Anterior cingulate cortex (tissue), 58 donors: ENCODE measurements at regions not wholly inside any gene's neighbourhood (a gene's known extent, or its start where the extent isn't known, plus 50 kb on each side); places are given as distances from the start of the nearest gene placed in this dataset.
A peak's percentile ranks its signal among the peaks of the same experiment; 100 is the strongest.
"Not testable (repeated sequence)": the region's sequence is repeated elsewhere in the genome, so short reads cannot be mapped to it uniquely, and the experiment has no call there.

Experiments used
- DNase-seq, 58 donors: peaks; one replicate each; lab custom pipeline; 2025; lab: John Stamatoyannopoulos, UW

DNA sequence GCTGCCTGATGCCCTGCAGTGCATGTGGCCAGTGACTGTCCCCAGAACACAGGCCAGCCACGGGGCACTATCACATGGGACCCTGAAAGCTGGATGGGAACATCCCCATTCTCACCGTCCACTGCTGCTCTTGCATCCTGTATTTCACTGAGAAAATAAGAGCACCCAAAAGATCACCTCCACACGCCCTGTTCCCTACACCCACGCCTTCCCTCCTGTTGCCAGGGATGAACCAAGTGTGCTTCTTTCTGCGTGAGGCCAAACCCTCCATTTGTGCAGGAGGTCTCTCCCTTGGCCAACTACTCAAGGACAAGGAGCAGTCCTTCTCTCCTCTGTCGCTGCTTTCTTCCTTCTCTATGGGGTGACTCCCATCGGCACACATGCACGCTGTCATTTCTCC, 118.3 kb downstream of the LRRC37A3 start:
- not testable (repeated sequence) for DNase-seq

DNA sequence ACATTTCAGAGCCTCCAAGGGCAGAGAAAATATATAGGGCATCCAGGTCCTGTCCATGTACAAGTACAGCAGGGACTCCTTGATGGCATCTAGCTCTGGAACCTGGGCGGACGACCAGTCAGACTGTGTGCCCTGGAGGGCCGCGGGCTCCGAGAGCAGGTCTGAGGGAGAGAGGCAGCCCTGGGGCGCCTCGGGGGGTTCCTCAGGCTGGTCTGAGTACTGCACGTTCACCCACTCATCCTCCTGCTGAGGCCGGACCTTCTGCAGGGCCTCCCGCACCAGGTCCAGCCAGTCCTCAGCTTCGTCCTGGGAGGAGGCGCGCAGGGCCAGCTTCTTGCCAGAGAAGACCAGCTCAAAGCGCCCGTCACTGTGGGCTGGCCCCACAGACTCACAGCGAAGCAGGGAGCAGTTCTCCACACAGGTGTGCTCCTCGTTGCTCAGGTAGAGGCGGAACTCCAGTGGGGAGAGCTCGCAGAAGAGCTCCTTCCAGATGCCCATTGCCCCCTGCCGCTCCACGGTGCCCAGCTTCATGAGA, 118.8 kb downstream of the LRRC37A3 start:
- DNase-seq = not testable (repeated sequence)

DNA sequence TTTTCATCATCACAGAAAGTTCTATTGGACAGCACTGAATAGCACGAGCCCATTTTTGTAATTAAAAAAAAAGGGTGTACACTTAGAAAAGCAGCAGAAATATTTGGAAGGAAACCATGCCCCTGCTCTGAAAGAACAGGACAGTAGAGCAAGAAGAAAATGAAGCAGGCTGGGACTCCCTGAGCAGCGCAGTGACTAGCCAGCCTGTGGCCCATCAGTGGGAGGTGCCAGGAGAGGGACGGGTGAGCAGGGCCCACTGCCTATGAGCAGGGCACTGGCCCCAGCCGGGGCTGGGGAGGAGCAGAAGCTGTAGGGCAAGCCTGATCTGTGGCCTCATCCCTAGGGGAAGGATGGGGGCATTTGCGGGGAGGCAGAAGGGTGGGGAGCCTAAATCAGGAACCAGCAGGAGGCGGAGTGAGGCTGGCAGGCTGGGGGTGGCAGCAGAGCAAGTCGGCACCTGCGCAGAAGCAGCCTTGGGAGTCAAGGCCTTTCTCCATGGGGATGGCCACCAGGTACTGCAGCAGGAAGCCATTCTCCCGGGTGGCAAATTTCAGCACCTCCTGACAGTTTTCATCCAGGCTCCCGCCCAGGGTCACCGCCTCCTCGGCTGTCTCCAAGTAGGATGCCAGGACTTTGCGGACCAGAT, 119.6 kb downstream of the LRRC37A3 start:
- peak in 1 of 58 donors; percentile 35 for DNase-seq

GRCh38 chr17:64798961-64799360, 120.3 kb downstream of the LRRC37A3 start:
- not testable (repeated sequence) for DNase-seq

- DNase-seq = not testable (repeated sequence)
These were observed 120.8 kb downstream of the LRRC37A3 start for GRCh38 chr17:64798489-64798790.

- not testable (repeated sequence) for DNase-seq
These were observed 121.4 kb downstream of the LRRC37A3 start for GRCh38 chr17:64797746-64798488.

GRCh38 chr17:64795342-64795741, 123.9 kb downstream of the LRRC37A3 start:
- not testable (repeated sequence) for DNase-seq

DNA sequence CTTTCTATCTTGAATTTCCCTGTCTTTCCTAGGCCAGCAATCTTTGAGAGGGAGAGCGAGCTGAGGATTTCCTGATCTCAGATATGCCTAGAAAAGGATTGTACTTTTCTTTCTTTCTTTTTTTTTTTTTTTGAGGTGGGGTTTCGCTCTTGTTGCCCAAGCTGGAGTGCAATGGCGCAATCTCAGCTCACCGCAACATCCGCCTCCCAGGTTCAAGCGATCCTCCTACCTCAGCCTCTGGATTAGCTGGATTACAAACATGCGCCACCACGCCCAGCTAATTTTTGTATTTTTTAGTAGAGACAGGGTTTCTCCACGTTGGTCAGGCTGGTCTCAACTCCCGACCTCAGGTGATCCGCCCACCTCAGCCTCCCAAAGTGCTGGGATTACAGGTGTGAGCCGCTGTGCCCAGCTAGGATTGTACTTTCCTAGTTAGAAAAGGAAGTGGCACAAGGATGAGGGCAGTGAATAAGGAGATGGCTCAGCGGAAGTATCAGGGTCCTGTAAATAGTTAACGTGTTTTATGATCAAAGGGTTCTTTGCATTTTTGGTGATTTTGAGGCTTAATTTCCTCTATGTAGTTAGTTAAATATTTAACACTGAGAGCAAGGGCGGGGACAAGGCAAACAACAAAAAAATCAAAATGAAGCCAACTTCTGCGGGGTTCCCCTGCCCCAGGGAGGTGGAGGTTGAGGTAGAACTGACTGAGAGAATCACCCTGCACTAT, 124.6 kb downstream of the LRRC37A3 start:
- DNase-seq = not testable (repeated sequence)

GRCh38 chr17:64794113-64794512, 125.2 kb downstream of the LRRC37A3 start:
- DNase-seq = not testable (repeated sequence)

DNA sequence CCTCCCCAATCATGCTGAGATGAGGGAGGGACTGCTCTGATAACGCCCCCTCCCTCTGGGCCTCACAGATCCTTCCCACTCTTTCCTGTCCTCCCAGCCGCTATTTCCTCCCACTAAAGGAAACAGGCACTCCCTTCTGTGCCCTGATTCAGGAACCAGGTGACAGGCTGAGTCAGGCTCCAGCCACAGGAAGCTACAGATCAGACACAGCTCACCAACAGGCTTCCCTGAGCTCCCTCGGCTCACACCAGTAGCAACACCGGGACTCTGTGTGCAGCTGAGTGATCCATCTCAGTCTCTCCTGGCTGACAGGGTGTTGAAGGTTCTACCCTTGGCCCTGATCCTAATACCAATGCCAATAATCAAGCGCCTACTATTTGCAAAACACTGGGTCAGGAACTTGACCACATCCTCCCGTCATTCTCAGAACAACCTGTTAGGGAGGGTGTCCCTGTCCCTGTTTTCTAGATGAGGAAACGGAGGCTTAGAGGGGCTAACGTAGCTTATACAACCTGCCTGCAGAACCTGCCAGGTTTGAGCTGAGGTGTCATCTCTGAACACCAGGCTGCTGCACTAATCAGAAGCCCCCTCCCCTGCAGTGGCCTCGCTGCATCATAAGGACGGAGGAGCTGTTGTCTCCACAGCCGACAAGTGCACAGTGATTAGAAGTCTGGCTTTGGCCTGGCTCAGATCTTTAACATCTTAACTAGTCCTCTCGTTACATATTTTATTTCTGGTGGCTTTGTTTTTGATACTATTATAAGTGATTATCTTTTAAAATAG, 126.3 kb downstream of the LRRC37A3 start:
- not testable (repeated sequence) for DNase-seq

GRCh38 chr17:64792276-64792675, 127.0 kb downstream of the LRRC37A3 start:
- not testable (repeated sequence) for DNase-seq

GRCh38 chr17:64791691-64792090, 127.6 kb downstream of the LRRC37A3 start:
- DNase-seq = not testable (repeated sequence)

- DNase-seq = not testable (repeated sequence)
These were observed 128.1 kb downstream of the LRRC37A3 start for GRCh38 chr17:64791226-64791625.

DNA sequence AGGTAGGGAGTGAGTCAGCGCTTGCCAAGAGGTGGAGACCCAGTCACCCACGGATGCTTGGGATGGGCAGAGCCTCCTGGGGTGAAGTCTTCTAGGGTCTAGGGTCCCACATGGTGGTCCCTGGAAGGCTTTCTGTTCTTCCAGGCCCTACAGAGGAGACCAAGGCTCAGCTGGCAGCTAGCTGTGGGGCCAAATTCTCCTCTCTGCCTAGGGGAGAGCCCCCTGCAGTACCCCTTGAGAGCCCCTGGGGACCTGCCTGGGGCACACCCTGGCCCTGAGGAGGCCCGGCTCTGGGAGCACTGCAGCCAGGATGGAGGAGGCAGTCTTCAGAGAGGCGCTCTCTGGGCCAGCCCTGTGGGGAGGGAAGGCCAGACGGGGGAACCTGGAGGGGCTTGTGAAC, 128.6 kb upstream of the SMURF2 start:
- not testable (repeated sequence) for DNase-seq

DNA sequence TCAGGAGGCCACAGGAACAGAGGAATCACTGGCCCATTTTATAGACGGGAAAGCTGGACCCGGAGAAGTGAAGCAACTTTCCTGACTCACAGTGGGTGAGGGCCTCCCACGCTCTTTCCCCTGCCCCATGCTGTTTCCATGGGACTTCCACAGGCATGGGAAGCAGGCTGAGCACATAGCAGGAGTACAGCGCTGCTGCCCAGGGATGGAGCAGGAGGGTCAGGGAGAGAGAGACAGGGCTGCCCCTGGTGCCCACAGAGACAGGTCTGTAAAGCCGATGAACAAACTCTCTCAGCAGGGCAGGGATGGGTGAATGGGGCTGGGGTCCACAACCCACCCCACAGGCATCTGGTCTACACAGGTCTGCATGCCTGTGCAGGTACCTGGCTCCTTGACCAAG, 128.1 kb upstream of the SMURF2 start:
- DNase-seq = not testable (repeated sequence)

DNA sequence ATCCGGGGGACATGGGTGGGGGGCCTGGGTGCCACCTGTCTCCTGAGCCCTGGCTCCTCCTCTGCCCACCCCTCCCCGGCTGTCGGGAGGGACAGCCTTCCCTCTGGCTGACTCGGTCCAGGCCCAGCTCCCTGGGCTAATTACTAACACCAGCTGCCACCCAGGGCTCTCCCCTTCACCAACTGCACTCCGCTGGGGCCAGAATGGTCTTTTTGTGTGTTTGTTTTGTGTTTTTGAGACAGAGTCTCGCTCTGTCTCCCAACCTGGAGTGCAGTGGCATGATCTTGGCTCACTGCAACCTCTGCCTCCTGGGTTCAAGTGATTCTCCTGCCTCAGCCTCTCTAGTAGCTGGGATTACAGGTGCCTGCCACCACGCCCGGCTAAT, 126.9 kb upstream of the SMURF2 start:
- DNase-seq = not testable (repeated sequence)

- DNase-seq = no peak
These were observed 126.4 kb upstream of the SMURF2 start for GRCh38 chr17:64788286-64789060.

DNA sequence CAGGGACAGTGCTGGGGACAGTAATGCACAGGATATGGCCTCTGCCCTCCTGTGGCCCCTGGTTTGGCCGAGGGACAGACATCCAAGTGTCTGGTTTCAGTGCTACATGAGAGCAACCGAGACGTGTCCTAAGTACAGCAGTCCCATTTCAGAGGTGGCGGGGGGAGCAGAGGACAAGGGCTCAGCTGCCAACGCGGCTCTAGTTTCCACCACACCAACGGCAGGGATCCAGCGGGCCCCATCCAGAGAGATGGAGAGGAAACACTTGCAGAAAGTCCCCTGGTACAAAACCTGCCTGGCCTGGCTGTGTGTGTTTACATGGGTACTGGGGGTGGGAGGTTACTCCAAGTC, 125.8 kb upstream of the SMURF2 start:
- DNase-seq = no peak

- no peak for DNase-seq
These were observed 125.3 kb upstream of the SMURF2 start for GRCh38 chr17:64787255-64787920.
